Activated CD4-positive, CD25-positive, alpha-beta regulatory T cell treated with anti-CD3 and anti-CD28 coated beads, Interleukin-2, amount 50 U/mL, for 24 hours (primary cell): ENCODE measurements at regions not wholly inside any gene's neighbourhood (a gene's known extent, or its start where the extent isn't known, plus 50 kb on each side); places are given as distances from the start of the nearest gene placed in this dataset.
"Not testable (repeated sequence)": the region's sequence is repeated elsewhere in the genome, so short reads cannot be mapped to it uniquely, and the experiment has no call there.

Source experiments
- ATAC-seq, 2 donors: fragments of 150-1000 bp; cut with Tn5 transposase; one replicate each; pipeline ENCODE4 v1.10.0; 2021; ENCODE audit warnings: mild to moderate bottlenecking in 1 of 2, moderate library complexity in 1 of 2

DNA sequence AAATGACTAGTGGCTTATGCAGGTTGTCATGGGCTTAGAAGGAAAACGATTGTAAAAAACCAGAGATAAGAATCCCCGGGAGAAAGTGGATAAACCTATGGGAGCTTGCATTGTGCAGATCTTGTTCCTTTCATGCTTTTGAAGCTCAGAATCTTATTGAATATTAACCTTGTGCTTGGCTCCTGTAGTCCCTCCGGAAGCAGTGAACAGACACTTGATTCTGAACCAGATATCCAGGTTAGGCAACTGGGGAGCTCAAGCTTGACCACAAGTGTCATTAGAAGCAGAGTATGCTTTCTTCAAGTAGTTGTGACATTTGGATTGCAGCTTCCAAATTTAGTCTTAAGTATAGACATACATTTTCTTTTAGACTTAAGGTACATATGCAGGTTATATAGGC is 212.6 kb upstream of the MOCS1 start:
- no peak for ATAC-seq

- ATAC-seq, result no peak
Measured at GRCh38 chr6:40139447-40139846, 205.2 kb upstream of the MOCS1 start.

- no peak for ATAC-seq
Measured at GRCh38 chr6:40138273-40138720, 204.0 kb upstream of the MOCS1 start.

DNA sequence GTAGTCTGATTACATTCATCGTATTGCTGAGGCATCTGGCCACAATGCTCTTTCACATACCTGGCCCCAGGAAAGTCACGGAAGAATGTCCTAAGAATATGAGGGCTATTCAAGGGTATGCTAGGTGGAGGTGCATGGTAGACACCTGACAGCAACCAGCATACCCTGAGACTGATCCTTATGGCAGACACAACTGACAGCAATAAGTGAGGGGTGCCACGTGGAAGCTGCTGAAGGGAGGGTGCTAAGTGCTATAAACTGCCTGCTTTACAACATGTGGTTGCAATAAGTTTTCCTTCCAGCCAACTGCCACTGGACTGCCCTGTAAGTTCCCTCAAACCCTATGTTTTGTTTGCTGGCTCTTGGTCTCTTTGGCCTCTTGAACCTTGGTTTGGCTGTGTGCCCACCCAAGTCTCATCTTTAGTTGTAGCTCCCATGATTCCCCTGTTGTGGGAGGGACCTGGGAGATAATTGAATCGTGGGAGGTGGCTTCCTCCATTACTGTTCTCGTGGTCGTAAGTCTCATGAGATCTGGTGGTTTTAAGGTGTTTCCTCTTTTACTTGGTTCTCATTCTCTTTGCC is 201.3 kb upstream of the MOCS1 start:
- no peak for ATAC-seq

GRCh38 chr6:40133981-40134380 is 199.7 kb upstream of the MOCS1 start:
- ATAC-seq, result not testable (repeated sequence)

DNA sequence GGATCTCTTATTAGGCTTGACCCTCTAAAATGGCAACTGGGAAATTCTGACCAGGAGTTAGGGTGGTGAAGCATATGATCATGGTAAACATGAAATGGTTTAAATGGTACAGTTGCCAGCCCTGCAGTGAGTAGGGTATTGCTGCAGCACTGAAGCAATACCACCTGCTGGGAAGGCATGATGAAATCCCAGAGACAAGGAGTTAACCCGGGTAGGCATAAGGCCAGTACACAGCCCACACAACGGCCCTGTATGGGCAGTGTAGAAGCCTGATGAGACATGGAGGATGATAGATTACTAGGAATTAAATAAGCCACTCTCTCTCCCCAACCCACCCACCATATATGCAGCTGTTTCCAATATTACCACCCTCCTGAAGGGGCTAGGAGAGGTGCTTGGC is 197.4 kb upstream of the MOCS1 start:
- no peak for ATAC-seq

DNA sequence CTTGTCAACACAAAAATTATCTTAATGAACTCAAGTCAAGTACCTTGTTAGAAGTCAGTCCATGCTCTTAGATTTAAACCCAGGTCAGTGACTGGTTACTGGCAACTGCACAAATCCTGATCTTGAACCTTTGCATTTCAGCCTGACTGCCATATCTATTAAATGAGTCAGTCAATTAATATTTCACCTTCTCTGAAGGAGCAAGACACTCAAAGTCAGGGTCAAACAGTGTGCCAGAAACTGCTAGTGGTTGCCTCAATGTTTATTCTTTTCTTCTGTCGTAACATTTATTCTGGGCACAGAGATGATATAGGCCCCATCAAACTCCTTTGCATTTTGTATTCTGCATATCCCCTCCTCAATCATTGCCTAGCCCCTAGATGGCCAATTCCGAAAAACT is 193.9 kb upstream of the MOCS1 start:
- no peak for ATAC-seq

- no peak for ATAC-seq
Measured at GRCh38 chr6:40125680-40126394, 191.6 kb upstream of the MOCS1 start.

GRCh38 chr6:40124924-40125323 is 190.7 kb upstream of the MOCS1 start:
- ATAC-seq, result no peak

- no peak for ATAC-seq
Measured at GRCh38 chr6:40116832-40117231, 182.6 kb upstream of the MOCS1 start.

DNA sequence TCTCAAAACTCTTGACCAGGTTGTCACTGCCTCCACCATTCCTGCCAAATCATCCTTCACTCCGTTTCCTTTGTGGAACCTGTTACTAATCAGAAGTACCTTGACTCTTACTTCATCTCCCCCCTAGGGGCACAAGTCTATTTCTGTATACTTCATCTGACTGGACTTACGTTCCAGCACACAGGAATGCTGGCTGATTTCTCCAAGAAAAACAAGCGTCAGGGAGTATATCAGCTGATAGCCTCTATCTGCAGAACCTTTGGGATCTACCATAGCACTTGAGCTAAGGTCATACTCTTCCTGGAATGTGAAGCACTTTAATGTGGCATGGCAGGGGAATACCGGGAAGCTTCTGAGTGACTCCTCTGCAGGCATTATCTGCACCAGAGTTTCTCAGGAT is 178.1 kb upstream of the MOCS1 start:
- no peak for ATAC-seq

GRCh38 chr6:40108736-40109135 is 174.5 kb upstream of the MOCS1 start:
- no peak for ATAC-seq

DNA sequence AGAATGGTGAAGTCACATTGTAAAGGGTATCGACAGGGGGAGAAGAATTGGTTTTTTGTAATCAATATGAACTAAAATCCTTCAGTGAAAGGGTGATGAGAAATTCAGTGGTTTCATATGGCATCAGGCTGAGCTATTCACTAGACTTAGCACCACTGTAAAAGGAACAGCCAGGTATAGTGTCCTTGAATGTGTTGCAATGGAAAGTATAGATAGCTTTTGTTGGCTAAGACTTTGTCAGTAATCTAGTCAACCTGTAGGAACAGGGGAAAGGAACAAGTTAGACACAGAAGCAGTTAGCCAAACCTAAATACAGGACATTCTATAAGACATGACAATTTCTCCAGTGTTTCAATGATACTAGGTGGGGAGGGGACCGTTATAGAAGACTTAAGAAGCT is 172.6 kb upstream of the MOCS1 start:
- no peak for ATAC-seq

GRCh38 chr6:40098774-40099173 is 164.5 kb upstream of the MOCS1 start:
- ATAC-seq, result no peak

DNA sequence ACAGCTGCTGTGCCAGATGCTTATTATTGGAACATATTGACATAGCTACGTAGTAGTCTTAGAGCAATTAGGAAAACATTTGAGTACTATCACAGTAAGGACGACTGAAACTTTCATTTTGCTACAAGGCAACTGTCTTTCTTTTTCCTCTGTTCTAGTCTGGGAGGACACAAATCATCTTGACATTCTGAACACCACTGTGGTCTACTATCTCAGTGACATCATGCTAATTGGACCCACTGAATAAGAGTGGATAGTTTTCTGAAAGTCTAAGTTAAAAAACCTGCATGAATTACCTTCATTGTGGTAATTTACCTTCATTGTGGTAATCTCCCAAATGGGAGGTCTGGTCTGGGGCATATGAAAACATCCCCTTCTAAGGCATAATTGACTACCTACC is 163.3 kb upstream of the MOCS1 start:
- no peak for ATAC-seq

DNA sequence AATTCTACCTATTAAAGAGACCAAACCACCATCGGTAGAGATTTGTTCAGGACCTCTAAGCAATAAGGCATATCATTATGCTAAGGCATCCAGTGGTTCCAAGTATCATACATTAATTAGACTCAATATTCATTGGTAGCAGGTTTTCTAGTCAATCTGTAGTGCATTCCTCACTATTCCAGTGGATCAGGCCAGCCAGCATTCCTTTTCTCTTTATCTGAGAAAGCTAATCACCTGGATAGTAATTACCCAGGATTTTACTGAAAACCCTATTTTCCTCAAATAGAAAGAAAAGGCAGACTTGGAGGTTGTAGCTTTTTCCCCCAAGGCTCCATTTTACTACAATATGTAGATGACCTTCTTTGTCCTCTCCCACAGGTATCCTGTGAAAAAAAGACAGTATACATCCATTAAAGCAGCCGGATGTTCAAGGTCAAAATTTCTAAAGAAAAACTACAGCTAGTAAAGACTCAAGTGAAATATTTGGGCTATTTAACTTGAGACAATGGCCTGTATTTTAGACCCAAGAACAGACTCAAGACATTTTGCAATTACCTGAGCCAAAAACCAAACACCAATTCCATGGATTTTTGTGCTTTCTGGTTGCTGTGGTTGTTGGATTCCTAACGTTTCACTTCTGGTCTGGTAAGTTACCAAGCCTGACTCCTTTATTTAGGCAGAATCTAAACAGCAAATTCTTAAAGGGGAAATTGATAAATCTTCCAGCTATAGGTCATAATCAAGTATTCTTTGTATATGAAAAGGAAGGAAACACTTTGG is 149.1 kb upstream of the MOCS1 start:
- no peak for ATAC-seq

- ATAC-seq, result no peak
Measured at GRCh38 chr6:40082278-40083043, 148.2 kb upstream of the MOCS1 start.

DNA sequence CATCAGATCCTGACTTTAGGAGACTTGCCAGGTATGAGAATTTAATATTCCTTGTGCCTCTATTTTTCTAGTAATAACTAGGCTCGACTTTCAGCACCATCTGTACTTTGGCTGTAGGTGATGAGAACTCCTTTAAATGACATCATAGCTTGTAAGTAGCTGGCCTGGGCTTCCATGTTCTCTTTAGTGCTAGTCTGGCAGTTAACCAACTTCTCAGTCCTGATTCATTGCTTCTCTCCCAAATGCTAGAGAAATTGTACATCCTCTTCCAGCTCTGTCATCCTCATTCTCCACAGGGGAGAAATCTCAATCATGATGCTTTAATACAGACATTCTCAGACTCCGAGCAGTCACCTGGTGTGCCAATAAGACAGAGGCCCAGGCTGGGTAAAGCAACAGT is 143.5 kb upstream of the MOCS1 start:
- no peak for ATAC-seq

DNA sequence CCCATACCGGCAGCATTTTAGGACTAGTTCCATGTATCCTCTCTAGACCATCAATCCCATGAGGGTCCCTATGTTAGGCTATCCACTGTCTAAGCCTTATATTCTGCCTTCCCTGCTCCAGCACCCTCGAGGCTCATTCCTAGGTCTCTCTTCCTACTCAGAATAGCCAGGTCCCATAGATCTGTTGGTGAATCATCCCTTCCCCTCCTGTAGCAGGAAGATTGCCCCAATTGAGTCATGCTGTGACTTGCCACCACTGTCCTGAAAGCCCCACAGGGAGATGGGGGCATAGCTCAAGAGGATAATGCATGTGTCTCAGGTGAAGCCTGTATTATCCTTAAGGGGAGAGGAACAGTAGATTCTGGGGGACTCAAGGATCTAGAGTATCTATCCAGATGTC is 143.1 kb upstream of the MOCS1 start:
- ATAC-seq, result no peak

- no peak for ATAC-seq
Measured at GRCh38 chr6:40075056-40075590, 140.9 kb upstream of the MOCS1 start.

- no peak for ATAC-seq
Measured at GRCh38 chr6:40074306-40075055, 140.2 kb upstream of the MOCS1 start.

DNA sequence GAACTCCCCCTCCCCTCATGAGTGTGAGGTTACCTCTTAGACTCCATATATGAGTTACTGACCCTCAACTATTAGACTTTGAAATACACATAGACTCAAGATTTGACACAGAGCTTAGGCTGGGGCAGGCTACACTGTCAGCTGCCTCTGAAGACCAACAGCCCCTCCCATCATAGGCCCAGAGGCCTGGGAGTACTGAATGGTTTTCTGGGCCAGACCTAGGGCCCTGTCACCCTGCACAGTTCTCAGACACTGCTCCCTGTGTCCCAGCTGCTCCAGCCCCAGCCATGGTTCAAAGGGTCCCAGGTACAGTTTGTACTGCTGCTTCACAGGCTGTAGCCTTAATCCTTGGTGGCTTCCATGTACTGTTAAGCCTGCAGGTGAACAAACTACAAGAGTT is 132.1 kb upstream of the MOCS1 start:
- no peak for ATAC-seq
